Left ventricle myocardium inferior (tissue), 1 donor: ENCODE measurements at regions not wholly inside any gene's neighbourhood (a gene's known extent, or its start where the extent isn't known, plus 50 kb on each side); places are given as distances from the start of the nearest gene placed in this dataset.
A peak's percentile ranks its signal among the peaks of the same experiment; 100 is the strongest.

Experiments used
- DNase-seq: peaks from one replicate; pipeline ENCODE4 v3.0.0-alpha.2; 2020
- H3K27ac ChIP-seq: fragments of 200-600 bp; replicated peaks from 2 replicates; pipeline ENCODE4 v1.8.0; 2021
- H3K27me3 ChIP-seq: fragments of 200-600 bp; 2 replicates; pipeline ENCODE4 v1.8.0; 2021; ENCODE audit warnings: low read depth
- H3K36me3 ChIP-seq: fragments of 200-600 bp; 2 replicates; pipeline ENCODE4 v1.8.0; 2021
- H3K4me1 ChIP-seq: fragments of 200-600 bp; 2 replicates; pipeline ENCODE4 v1.8.0; 2021
- H3K4me3 ChIP-seq: fragments of 200-600 bp; 2 replicates; pipeline ENCODE4 v1.8.0; 2021; ENCODE audit warnings: mild to moderate bottlenecking, moderate library complexity
- H3K9me3 ChIP-seq: fragments of 200-600 bp; replicated peaks from 2 replicates; pipeline ENCODE4 v1.8.0; 2021
- intact Hi-C: fragments of 100-400 bp; cut with micrococcal nuclease; formaldehyde crosslinking; loops from one replicate; pipeline ENCODE4 v1.11.0; 2022
- TF ChIP-seq, protein P1 (sequence below): fragments of 200-600 bp; IDR thresholded peaks from 2 replicates; pipeline ENCODE4 v1.8.0; 2021; ENCODE audit warnings: antibody characterized with exemption, mild to moderate bottlenecking, borderline replicate concordance
- donor health status: DM: no; HTN: yes; CAD: no; lungs with severe emphysema.

DNA sequence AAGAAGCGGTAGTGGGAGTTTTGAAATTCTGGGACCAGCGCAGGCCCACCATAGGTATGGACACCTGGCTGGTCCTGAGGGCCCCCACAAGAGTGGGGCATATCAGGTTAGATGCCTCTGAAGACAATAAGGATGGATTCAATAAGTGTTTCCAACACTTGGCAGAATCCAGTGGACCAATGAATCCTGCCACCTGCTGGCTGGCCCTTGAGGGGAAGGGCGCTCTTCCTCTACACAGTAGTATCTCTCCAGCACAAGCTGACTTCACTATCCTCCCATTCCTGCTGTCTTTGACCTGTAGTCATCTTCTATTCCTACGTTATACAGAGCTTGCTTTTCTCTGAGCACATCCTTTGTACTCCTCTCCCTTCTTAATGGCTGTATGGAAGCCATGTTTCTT is 199.7 kb upstream of the TSHZ3 start:
- H3K27ac ChIP-seq = no peak overlapping the region
- TF ChIP-seq, protein P1, sequence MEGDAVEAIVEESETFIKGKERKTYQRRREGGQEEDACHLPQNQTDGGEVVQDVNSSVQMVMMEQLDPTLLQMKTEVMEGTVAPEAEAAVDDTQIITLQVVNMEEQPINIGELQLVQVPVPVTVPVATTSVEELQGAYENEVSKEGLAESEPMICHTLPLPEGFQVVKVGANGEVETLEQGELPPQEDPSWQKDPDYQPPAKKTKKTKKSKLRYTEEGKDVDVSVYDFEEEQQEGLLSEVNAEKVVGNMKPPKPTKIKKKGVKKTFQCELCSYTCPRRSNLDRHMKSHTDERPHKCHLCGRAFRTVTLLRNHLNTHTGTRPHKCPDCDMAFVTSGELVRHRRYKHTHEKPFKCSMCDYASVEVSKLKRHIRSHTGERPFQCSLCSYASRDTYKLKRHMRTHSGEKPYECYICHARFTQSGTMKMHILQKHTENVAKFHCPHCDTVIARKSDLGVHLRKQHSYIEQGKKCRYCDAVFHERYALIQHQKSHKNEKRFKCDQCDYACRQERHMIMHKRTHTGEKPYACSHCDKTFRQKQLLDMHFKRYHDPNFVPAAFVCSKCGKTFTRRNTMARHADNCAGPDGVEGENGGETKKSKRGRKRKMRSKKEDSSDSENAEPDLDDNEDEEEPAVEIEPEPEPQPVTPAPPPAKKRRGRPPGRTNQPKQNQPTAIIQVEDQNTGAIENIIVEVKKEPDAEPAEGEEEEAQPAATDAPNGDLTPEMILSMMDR = peak; percentile 70
- peak; percentile 18 for DNase-seq
- no peaks in the 10 kb centered on the region for H3K9me3 ChIP-seq
- no peak overlapping the region for H3K4me3 ChIP-seq
- H3K36me3 ChIP-seq = no peaks in the 10 kb centered on the region
- no peaks in the 10 kb centered on the region for H3K4me1 ChIP-seq
- peaks cover 43% of the 10 kb centered on the region for H3K27me3 ChIP-seq
- intact Hi-C loops = no loop called here

- TF ChIP-seq, protein P1 = no peak
- Histone ChIP-seq H3K27me3 (peaks cover 52% of the 10 kb centered on the region), H3K36me3 (no peaks in the 10 kb centered on the region), H3K4me1 (no peaks in the 10 kb centered on the region), H3K4me3 (no peak overlapping the region), H3K27ac (no peak overlapping the region), H3K9me3 (no peaks in the 10 kb centered on the region)
- intact Hi-C loops = no loop called here
- no peak for DNase-seq
These were observed 204.0 kb upstream of the TSHZ3 start for GRCh38 chr19:31553112-31553845.

GRCh38 chr19:31553846-31554215 is 204.6 kb upstream of the TSHZ3 start:
- H3K4me3 ChIP-seq = no peak overlapping the region
- TF ChIP-seq, protein P1 = no peak
- H3K9me3 ChIP-seq = peaks cover 2% of the 10 kb centered on the region
- no peak for DNase-seq
- no peaks in the 10 kb centered on the region for H3K36me3 ChIP-seq
- intact Hi-C loops = no loop called here
- peaks cover 57% of the 10 kb centered on the region for H3K27me3 ChIP-seq
- no peak overlapping the region for H3K27ac ChIP-seq
- no peaks in the 10 kb centered on the region for H3K4me1 ChIP-seq

GRCh38 chr19:31554360-31554759 is 205.1 kb upstream of the TSHZ3 start:
- Histone ChIP-seq H3K9me3 (peaks cover 8% of the 10 kb centered on the region), H3K27ac (no peak overlapping the region), H3K27me3 (peaks cover 58% of the 10 kb centered on the region), H3K4me3 (no peak overlapping the region), H3K4me1 (no peaks in the 10 kb centered on the region), H3K36me3 (no peaks in the 10 kb centered on the region)
- TF ChIP-seq, protein P1 = no peak
- no peak for DNase-seq
- intact Hi-C loops = no loop called here

DNA sequence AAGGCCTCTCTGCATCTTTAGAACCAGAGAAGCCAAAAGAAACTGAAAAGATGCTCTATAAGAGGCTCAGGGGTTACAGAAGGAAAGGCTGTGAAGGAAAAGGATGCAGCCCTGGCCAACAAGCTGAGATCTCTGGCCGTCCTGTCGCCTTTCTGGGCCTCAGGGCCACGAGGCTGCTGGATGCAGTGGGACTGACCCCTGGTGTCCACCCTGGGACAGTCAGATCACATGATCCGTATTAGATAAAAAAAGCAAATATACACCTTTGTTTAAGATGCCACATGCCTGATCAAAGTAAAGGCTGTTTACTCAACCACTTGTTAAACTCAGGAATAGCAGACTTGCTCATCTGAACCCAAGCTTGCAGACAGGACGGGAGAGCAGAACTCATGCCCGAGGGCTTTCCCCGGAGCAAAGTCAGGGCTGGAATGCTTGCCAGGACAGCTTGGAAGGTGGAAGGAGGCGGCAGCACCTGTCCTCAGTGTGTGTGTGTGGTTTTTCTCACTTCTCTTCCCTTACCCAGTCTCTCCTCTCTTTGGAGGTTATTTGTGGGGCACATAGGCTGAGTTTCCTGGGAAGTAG is 206.5 kb upstream of the TSHZ3 start:
- TF ChIP-seq, protein P1 = no peak
- H3K4me3 ChIP-seq = no peak overlapping the region
- H3K4me1 ChIP-seq = no peaks in the 10 kb centered on the region
- H3K36me3 ChIP-seq = no peaks in the 10 kb centered on the region
- no peak overlapping the region for H3K27ac ChIP-seq
- no peak for DNase-seq
- intact Hi-C loops = no loop called here
- H3K9me3 ChIP-seq = peaks cover 16% of the 10 kb centered on the region
- peaks cover 52% of the 10 kb centered on the region for H3K27me3 ChIP-seq
